HCT116 (cell line): ENCODE measurements at regions not wholly inside any gene's neighbourhood (a gene's known extent, or its start where the extent isn't known, plus 50 kb on each side); places are given as distances from the start of the nearest gene placed in this dataset.

Experiments used
- ATAC-seq: fragments of 200-7000 bp; cut with Tn5 transposase; 2 replicates; pipeline ENCODE4 v1.9.1; 2020; ENCODE audit warnings: mild to moderate bottlenecking, moderate library complexity
- BruUV-seq: library from RNA; stranded (reverse); fragments of 400-500 nt; replicated peaks from 2 replicates; lab custom pipeline; 2021; lab: Mats Ljungman, UMichigan
- CTCF ChIA-PET: fragments of 300-600 bp; sonication (Branson Sonifier 250); formaldehyde crosslinking; loops from one replicate; lab custom pipeline; 2021; ENCODE audit warnings: antibody characterized with exemption; lab: Charles Lee
- POLR2A ChIA-PET: fragments of 300-600, 350-600 bp; sonication (Branson Sonifier 250); formaldehyde crosslinking; loops from one replicate; lab custom pipeline; 2021; ENCODE audit warnings: antibody characterized with exemption; lab: Charles Lee
- RAD21 ChIA-PET, 2 experiments: fragments of 300-600 bp; sonication (Branson Sonifier 250); formaldehyde crosslinking; loops; one replicate each; lab custom pipeline; 2023; ENCODE audit warnings: low total read pairs in 2 of 2; ENCODE audit not compliant: uncharacterized antibody in 2 of 2, unreplicated experiment in 2 of 2, low non-redundant PET in 1 of 2; lab: Charles Lee
- DNase-seq: peaks from one replicate; pipeline ENCODE4 v3.0.0-alpha.2; 2010; ENCODE audit warnings: low read depth, low spot score
- H2AFZ ChIP-seq: fragments of 200-600 bp; shearing (Covaris generic), sonication (generic); 2 replicates; pipeline ENCODE4 v1.6.1; 2017; ENCODE audit warnings: low read depth, mixed run types, mixed read lengths, antibody characterized with exemption, low read length; ENCODE audit not compliant: poor library complexity, severe bottlenecking
- H3K27ac ChIP-seq: 2 replicates; pipeline ENCODE4 v1.5.1; 2012; ENCODE audit warnings: low read depth, low read length
- H3K27me3 ChIP-seq: fragments of 200-600 bp; sonication (generic); 2 replicates; pipeline ENCODE4 v1.6.1; 2016; ENCODE audit warnings: mixed run types, low read length, mixed read lengths; ENCODE audit not compliant: insufficient read depth
- H3K36me3 ChIP-seq, 2 experiments: fragments of 200-500 bp in 1 of 2; fragments of 200-600 bp in 1 of 2; sonication (Bioruptor generic) in 1 of 2; sonication (generic) in 1 of 2; 2 replicates each; pipeline versions ENCODE4 v1.5.1 to v1.6.1; 2014 to 2016; ENCODE audit warnings: low read length in 2 of 2, inconsistent platforms in 1 of 2, mixed read lengths in 1 of 2, mixed run types in 1 of 2; ENCODE audit not compliant: insufficient read depth in 2 of 2, control insufficient read depth in 1 of 2
- H3K4me1 ChIP-seq, 2 experiments: fragments of 200-600 bp in 1 of 2; sonication (generic) in 1 of 2; 2 replicates each; pipeline versions ENCODE4 v1.5.1 to v1.6.1; 2012 to 2017; ENCODE audit warnings: low read length in 2 of 2, inconsistent platforms in 1 of 2, mild to moderate bottlenecking in 1 of 2, mixed read lengths in 1 of 2, mixed run types in 1 of 2, moderate library complexity in 1 of 2; ENCODE audit not compliant: insufficient read depth in 2 of 2, control insufficient read depth in 1 of 2
- H3K4me2 ChIP-seq: fragments of 200-600 bp; sonication (generic); 2 replicates; pipeline ENCODE4 v1.6.1; 2017; ENCODE audit warnings: mixed run types, low read length, mixed read lengths
- H3K4me3 ChIP-seq, 2 experiments: fragments of 200-600 bp in 1 of 2; sonication (generic) in 1 of 2; replicated peaks in 1 of 2; 2 replicates each; pipeline ENCODE4 v1.5.1; 2011 to 2016; ENCODE audit warnings: low read length in 2 of 2, control low read depth in 1 of 2, low read depth in 1 of 2, mild to moderate bottlenecking in 1 of 2, mixed read lengths in 1 of 2, mixed run types in 1 of 2
- H3K79me2 ChIP-seq: fragments of 200-600 bp; sonication (generic); 2 replicates; pipeline ENCODE4 v1.6.1; 2017; ENCODE audit warnings: mild to moderate bottlenecking, mixed run types, low read length, moderate library complexity, mixed read lengths; ENCODE audit not compliant: insufficient read depth
- H3K9ac ChIP-seq: fragments of 200-600 bp; sonication (generic); 2 replicates; pipeline ENCODE4 v1.6.1; 2016; ENCODE audit warnings: low read length, mixed read lengths
- H3K9me2 ChIP-seq: fragments of 200-600 bp; sonication (generic), shearing (Covaris generic); 2 replicates; pipeline ENCODE4 v1.6.1; 2017; ENCODE audit warnings: mixed run types, mild to moderate bottlenecking, moderate library complexity; ENCODE audit not compliant: insufficient read depth
- H3K9me3 ChIP-seq, 2 experiments: fragments of 200-500 bp in 1 of 2; fragments of 200-600 bp in 1 of 2; sonication (Bioruptor generic) in 1 of 2; sonication (generic) in 1 of 2; 2 replicates each; pipeline ENCODE4 v1.6.1; 2014 to 2017; ENCODE audit warnings: low read length in 2 of 2, mixed read lengths in 2 of 2, inconsistent platforms in 1 of 2, low read depth in 1 of 2, mild to moderate bottlenecking in 1 of 2, mixed run types in 1 of 2, moderate library complexity in 1 of 2; ENCODE audit not compliant: control insufficient read depth in 1 of 2, insufficient read depth in 1 of 2
- H4K20me1 ChIP-seq: fragments of 200-600 bp; sonication (generic), shearing (Covaris generic); 2 replicates; pipeline ENCODE4 v1.6.1; 2017; ENCODE audit warnings: mixed run types, mild to moderate bottlenecking, moderate library complexity; ENCODE audit not compliant: insufficient read depth
- CBX3 ChIP-seq: IDR thresholded peaks from 2 replicates; pipeline ENCODE4 v1.6.1; 2012; ENCODE audit warnings: low read depth
- EGR1 ChIP-seq: IDR thresholded peaks from 2 replicates; pipeline ENCODE4 v1.6.1; 2012; ENCODE audit warnings: low read depth
- ELF1 ChIP-seq: IDR thresholded peaks from 2 replicates; pipeline ENCODE4 v1.6.1; 2012; ENCODE audit warnings: low read depth, borderline replicate concordance
- FOSL1 ChIP-seq: IDR thresholded peaks from 2 replicates; pipeline ENCODE4 v1.6.1; 2012; ENCODE audit warnings: low read depth
- SIN3A ChIP-seq: IDR thresholded peaks from 2 replicates; pipeline ENCODE4 v1.6.1; 2012; ENCODE audit warnings: low read depth
- SP1 ChIP-seq: IDR thresholded peaks from 2 replicates; pipeline ENCODE4 v1.6.1; 2012; ENCODE audit warnings: low read depth
- YY1 ChIP-seq: IDR thresholded peaks from 2 replicates; pipeline ENCODE4 v1.6.1; 2011; ENCODE audit warnings: low read length, low read depth, moderate library complexity, mild to moderate bottlenecking; ENCODE audit not compliant: insufficient replicate concordance; ENCODE audit errors: extremely low read depth
- intact Hi-C: fragments of 100-400 bp; cut with micrococcal nuclease; formaldehyde crosslinking; loops from 2 replicates; pipeline ENCODE4 v1.10.0; 2022
- TF ChIP-seq, protein P1 (sequence below): IDR thresholded peaks from 2 replicates; pipeline ENCODE4 v1.6.1; 2012
- TF ChIP-seq, protein P2 (sequence below): IDR thresholded peaks from 2 replicates; pipeline ENCODE4 v1.6.1; 2012; ENCODE audit warnings: low read depth

DNA sequence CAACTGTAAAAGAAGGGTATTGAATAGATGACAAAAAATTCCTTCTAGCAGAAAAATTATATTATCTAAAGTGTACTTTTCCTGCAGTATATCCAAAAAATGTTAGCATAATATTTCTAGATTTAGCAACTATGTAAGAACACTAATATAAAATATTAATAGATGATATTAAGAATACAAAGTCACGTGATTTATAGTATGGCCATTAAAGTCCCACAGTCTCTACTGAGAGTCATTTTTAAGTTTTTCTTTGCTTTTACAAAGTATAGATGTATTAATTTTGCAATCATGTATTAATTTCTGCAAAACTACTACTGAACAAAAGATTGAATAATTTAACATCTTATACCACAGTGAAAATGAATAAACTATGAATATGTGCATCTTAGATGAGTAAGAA, 94.9 kb downstream of the ZWINT start:
- Histone ChIP-seq H3K79me2 (no peaks in the 10 kb centered on the region), H3K27me3 (no peaks in the 10 kb centered on the region), H3K4me3 (no peak overlapping the region), H3K4me2 (no peak overlapping the region)
- TF ChIP-seq YY1 (no peak), SIN3A (no peak), CBX3 (no peak), EGR1 (no peak), SP1 (no peak), FOSL1 (no peak), ELF1 (no peak)
- TF ChIP-seq, protein P1, sequence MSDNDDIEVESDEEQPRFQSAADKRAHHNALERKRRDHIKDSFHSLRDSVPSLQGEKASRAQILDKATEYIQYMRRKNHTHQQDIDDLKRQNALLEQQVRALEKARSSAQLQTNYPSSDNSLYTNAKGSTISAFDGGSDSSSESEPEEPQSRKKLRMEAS = no peak
- TF ChIP-seq, protein P2, sequence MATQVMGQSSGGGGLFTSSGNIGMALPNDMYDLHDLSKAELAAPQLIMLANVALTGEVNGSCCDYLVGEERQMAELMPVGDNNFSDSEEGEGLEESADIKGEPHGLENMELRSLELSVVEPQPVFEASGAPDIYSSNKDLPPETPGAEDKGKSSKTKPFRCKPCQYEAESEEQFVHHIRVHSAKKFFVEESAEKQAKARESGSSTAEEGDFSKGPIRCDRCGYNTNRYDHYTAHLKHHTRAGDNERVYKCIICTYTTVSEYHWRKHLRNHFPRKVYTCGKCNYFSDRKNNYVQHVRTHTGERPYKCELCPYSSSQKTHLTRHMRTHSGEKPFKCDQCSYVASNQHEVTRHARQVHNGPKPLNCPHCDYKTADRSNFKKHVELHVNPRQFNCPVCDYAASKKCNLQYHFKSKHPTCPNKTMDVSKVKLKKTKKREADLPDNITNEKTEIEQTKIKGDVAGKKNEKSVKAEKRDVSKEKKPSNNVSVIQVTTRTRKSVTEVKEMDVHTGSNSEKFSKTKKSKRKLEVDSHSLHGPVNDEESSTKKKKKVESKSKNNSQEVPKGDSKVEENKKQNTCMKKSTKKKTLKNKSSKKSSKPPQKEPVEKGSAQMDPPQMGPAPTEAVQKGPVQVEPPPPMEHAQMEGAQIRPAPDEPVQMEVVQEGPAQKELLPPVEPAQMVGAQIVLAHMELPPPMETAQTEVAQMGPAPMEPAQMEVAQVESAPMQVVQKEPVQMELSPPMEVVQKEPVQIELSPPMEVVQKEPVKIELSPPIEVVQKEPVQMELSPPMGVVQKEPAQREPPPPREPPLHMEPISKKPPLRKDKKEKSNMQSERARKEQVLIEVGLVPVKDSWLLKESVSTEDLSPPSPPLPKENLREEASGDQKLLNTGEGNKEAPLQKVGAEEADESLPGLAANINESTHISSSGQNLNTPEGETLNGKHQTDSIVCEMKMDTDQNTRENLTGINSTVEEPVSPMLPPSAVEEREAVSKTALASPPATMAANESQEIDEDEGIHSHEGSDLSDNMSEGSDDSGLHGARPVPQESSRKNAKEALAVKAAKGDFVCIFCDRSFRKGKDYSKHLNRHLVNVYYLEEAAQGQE = no peak
- TF ChIP-seq, all 23 proteins: peak for 0
- BruUV-seq = no TSS peak
- RAD21 ChIA-PET = no interaction called here
- Histone ChIP-seq H4K20me1 (no peaks in the 10 kb centered on the region), H3K9me2 (no peaks in the 10 kb centered on the region), H3K9me3 (peaks cover 0 to 3% of the 10 kb centered on the region in 2 experiments; a peak in 1 of 4 replicates), H3K9ac (no peak overlapping the region), H3K36me3 (no peaks in the 10 kb centered on the region), H2AFZ (no peak overlapping the region), H3K4me1 (no peaks in the 10 kb centered on the region), H3K27ac (no peak overlapping the region)
- DNase-seq (no peak), ATAC-seq (no peak)
- CTCF ChIA-PET = no interaction called here
- POLR2A ChIA-PET = no interaction called here
- intact Hi-C loops = no loop called here
